Mucosa of descending colon (tissue), 3 donors: ENCODE measurements at regions not wholly inside any gene's neighbourhood (a gene's known extent, or its start where the extent isn't known, plus 50 kb on each side); places are given as distances from the start of the nearest gene placed in this dataset.

Experiments
- ATAC-seq: fragments of 200-7000 bp; cut with Tn5 transposase; one replicate; pipeline ENCODE4 v1.9.1; 2020; ENCODE audit warnings: mild to moderate bottlenecking, moderate library complexity
- DNase-seq, 3 donors: peaks; one replicate each; pipeline ENCODE4 v3.0.0-alpha.2; 2020
- H3K36me3 ChIP-seq: fragments of 200-600 bp; one replicate; pipeline ENCODE4 v1.8.0; 2021; ENCODE audit warnings: low read depth, mild to moderate bottlenecking
- H3K4me1 ChIP-seq: fragments of 200-600 bp; one replicate; pipeline ENCODE4 v1.8.0; 2021; ENCODE audit warnings: low read depth, mild to moderate bottlenecking
- H3K4me3 ChIP-seq: fragments of 200-600 bp; one replicate; pipeline ENCODE4 v1.8.0; 2021; ENCODE audit warnings: mild to moderate bottlenecking
- H3K9me3 ChIP-seq: fragments of 200-600 bp; one replicate; pipeline ENCODE4 v1.8.0; 2021; ENCODE audit warnings: mild to moderate bottlenecking
- CTCF ChIP-seq: fragments of 200-600 bp; IDR thresholded peaks from one replicate; pipeline ENCODE4 v1.8.0; 2022; ENCODE audit warnings: antibody characterized with exemption, mild to moderate bottlenecking
- intact Hi-C, 2 donors: fragments of 100-400 bp; cut with DNase I in 1 of 2; cut with micrococcal nuclease in 1 of 2; formaldehyde crosslinking; loops; one replicate each; pipeline versions ENCODE4 v1.11.0 to v1.11.1; 2022; cut with DNase I, micrococcal nuclease
- donor health status: DM: no; HTN: no; CAD: no; lungs with moderate emphysema.
- donor health status: DM: no; HTN: no; CAD: no.
- donor health status: DM: no; HTN: yes; CAD: no.

DNA sequence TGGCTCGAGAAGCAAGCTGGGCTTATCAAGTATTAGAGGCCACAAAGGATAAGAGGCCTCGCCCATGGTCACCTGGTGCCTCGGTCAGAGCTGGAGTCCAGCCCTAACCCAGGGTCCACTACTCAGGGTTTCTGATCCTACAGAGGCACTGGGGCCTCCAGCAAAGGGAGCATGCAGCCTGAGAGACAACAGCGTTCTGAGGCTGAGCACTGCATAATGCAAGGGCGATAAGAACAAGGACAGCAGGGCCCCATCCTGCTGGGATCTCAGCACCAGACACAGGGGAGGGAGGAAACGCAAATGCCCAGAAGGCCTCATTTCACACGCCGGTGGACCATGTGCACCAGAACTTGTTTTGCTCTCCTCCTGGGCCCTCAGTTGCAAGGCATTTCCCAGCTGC lies 63.0 kb downstream of the C5orf15 start:
- no peak for DNase-seq
- TF ChIP-seq CTCF, result no peak
- no peak overlapping the region for H3K4me3 ChIP-seq
- no peaks in the 10 kb centered on the region for H3K9me3 ChIP-seq
- intact Hi-C loops, result no loop called here
- no peaks in the 10 kb centered on the region for H3K4me1 ChIP-seq
- ATAC-seq, result no peak
- no peaks in the 10 kb centered on the region for H3K36me3 ChIP-seq

GRCh38 chr5:133904641-133905040 lies 63.8 kb downstream of the C5orf15 start:
- no peak for ATAC-seq
- Histone ChIP-seq H3K4me1 (no peaks in the 10 kb centered on the region), H3K4me3 (no peak overlapping the region), H3K36me3 (no peaks in the 10 kb centered on the region), H3K9me3 (no peaks in the 10 kb centered on the region)
- DNase-seq, result no peak
- no peak for TF ChIP-seq CTCF
- intact Hi-C loops, result no loop called here

GRCh38 chr5:133902511-133903118 lies 65.8 kb downstream of the C5orf15 start:
- intact Hi-C loops, result no loop called here
- H3K9me3 ChIP-seq, result no peaks in the 10 kb centered on the region
- no peak overlapping the region for H3K4me3 ChIP-seq
- DNase-seq (no peak), ATAC-seq (no peak)
- no peaks in the 10 kb centered on the region for H3K36me3 ChIP-seq
- H3K4me1 ChIP-seq, result no peaks in the 10 kb centered on the region
- TF ChIP-seq CTCF, result no peak

GRCh38 chr5:133900534-133901270 lies 67.7 kb downstream of the C5orf15 start:
- Histone ChIP-seq H3K4me3 (no peak overlapping the region), H3K36me3 (no peaks in the 10 kb centered on the region), H3K9me3 (no peaks in the 10 kb centered on the region), H3K4me1 (no peaks in the 10 kb centered on the region)
- DNase-seq, result no peak
- intact Hi-C loops, result no loop called here
- no peak for ATAC-seq
- no peak for TF ChIP-seq CTCF

- Histone ChIP-seq H3K36me3 (no peaks in the 10 kb centered on the region), H3K4me1 (no peaks in the 10 kb centered on the region), H3K4me3 (no peak overlapping the region), H3K9me3 (no peaks in the 10 kb centered on the region)
- intact Hi-C loops, result no loop called here
- no peak for TF ChIP-seq CTCF
- ATAC-seq (no peak), DNase-seq (no peak)
These were observed 68.9 kb downstream of the C5orf15 start for GRCh38 chr5:133899506-133899905.
